ENCODE measurements at regions not wholly inside any gene's neighbourhood (a gene's known extent, or its start where the extent isn't known, plus 50 kb on each side); places are given as distances from the start of the nearest gene placed in this dataset.

DNA sequence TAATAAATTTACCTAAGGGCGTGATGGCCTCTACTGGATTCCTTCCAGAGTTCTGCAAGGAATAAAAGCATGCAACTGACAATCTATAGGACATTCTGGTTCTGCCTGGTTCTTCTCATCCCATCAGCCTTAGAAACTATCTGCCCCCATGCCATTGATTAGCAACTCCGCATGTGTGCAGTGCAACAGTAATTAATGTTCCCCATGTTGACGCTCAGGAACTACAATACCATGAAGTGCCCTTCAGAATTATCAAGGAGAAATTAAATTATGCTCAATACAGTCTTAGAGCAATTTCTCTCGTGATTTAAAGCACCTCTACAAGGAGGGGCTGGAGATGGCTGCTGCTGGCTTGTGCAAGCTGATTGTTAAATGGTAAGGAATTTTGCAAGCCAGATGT is 61.7 kb upstream of the MAP4K3 start:
- ATAC-seq (no peak), DNase-seq (ENCODE audit: low spot score) (no peak), FAIRE-seq (no peak)
- H4K20me1 ChIP-seq (ENCODE audit: insufficient read depth, low read length), result no peaks in the 10 kb centered on the region
- ChIA-PET CTCF (ENCODE audit: low intra/inter-chr PET ratio, low total read pairs) (no interaction called here), POLR2A (no interaction called here)
- H2AFZ ChIP-seq (ENCODE audit: low read length), result no peak overlapping the region
- H3K9ac ChIP-seq (ENCODE audit: insufficient read depth, low read depth, low read length), result no peak overlapping the region
- no peak overlapping the region for H3K27ac ChIP-seq (ENCODE audit: extremely low read length, insufficient read depth, low read length)
- no peak overlapping the region for H3K4me3 ChIP-seq (replicated peaks in 1 of 3; ENCODE audit: insufficient read depth in 1 of 3, low read depth in 2 of 3, low read length in 3 of 3)
- H3K9me3 ChIP-seq (ENCODE audit: low read length), result no peaks in the 10 kb centered on the region
- H3K36me3 ChIP-seq (replicated peaks in 1 of 2; ENCODE audit: control insufficient read depth in 1 of 2, insufficient read depth in 2 of 2, low read length in 2 of 2), result no peaks in the 10 kb centered on the region
- H3K27me3 ChIP-seq (ENCODE audit: control insufficient read depth in 1 of 2, insufficient read depth in 2 of 2, low read length in 2 of 2), result no peaks in the 10 kb centered on the region
- in situ Hi-C loops (cut with HindIII; ENCODE audit: extremely low pct_ligation_motif_present, low pct_unique_long_range_greater_than_20kb) (no loop called here), intact Hi-C loops (cut with micrococcal nuclease; ENCODE audit: unreplicated experiment) (no loop called here)
- no peak overlapping the region for H3K4me2 ChIP-seq (ENCODE audit: low read depth, low read length)
- WGBS (ENCODE audit: low lambda C conversion rate), result 95% methylated on average over 4 of the region's 4 CpGs
- no peaks in the 10 kb centered on the region for H3K79me2 ChIP-seq (ENCODE audit: insufficient read depth, low read length)
- peaks cover 53% of the 10 kb centered on the region for H3K4me1 ChIP-seq (ENCODE audit: insufficient read depth, low read length)
- TF ChIP-seq U2AF2 (IDR thresholded peaks at IDR 0.05; ENCODE audit: low read depth, low read length) (no peak), SMARCC2 (IDR thresholded peaks at IDR 0.05) (no peak), ZNF674 (CRISPR knock-in tag; IDR thresholded peaks at IDR 0.05; ENCODE audit: low read depth) (no peak), SYNCRIP (IDR thresholded peaks at IDR 0.05; ENCODE audit: insufficient read depth, low read depth, low read length) (no peak), AGO2 (optimal IDR thresholded peaks at IDR 0.05; ENCODE audit: low read depth, low read length) (no peak)
- TF ChIP-seq, protein P1, sequence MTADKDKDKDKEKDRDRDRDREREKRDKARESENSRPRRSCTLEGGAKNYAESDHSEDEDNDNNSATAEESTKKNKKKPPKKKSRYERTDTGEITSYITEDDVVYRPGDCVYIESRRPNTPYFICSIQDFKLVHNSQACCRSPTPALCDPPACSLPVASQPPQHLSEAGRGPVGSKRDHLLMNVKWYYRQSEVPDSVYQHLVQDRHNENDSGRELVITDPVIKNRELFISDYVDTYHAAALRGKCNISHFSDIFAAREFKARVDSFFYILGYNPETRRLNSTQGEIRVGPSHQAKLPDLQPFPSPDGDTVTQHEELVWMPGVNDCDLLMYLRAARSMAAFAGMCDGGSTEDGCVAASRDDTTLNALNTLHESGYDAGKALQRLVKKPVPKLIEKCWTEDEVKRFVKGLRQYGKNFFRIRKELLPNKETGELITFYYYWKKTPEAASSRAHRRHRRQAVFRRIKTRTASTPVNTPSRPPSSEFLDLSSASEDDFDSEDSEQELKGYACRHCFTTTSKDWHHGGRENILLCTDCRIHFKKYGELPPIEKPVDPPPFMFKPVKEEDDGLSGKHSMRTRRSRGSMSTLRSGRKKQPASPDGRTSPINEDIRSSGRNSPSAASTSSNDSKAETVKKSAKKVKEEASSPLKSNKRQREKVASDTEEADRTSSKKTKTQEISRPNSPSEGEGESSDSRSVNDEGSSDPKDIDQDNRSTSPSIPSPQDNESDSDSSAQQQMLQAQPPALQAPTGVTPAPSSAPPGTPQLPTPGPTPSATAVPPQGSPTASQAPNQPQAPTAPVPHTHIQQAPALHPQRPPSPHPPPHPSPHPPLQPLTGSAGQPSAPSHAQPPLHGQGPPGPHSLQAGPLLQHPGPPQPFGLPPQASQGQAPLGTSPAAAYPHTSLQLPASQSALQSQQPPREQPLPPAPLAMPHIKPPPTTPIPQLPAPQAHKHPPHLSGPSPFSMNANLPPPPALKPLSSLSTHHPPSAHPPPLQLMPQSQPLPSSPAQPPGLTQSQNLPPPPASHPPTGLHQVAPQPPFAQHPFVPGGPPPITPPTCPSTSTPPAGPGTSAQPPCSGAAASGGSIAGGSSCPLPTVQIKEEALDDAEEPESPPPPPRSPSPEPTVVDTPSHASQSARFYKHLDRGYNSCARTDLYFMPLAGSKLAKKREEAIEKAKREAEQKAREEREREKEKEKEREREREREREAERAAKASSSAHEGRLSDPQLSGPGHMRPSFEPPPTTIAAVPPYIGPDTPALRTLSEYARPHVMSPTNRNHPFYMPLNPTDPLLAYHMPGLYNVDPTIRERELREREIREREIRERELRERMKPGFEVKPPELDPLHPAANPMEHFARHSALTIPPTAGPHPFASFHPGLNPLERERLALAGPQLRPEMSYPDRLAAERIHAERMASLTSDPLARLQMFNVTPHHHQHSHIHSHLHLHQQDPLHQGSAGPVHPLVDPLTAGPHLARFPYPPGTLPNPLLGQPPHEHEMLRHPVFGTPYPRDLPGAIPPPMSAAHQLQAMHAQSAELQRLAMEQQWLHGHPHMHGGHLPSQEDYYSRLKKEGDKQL (CRISPR knock-in tag; IDR thresholded peaks at IDR 0.05; ENCODE audit: low read depth), result no peak
- no TSS peak for BruUV-seq (replicated peaks)
